Fibroblast of pulmonary artery (primary cell): ENCODE measurements at regions not wholly inside any gene's neighbourhood (a gene's known extent, or its start where the extent isn't known, plus 50 kb on each side); places are given as distances from the start of the nearest gene placed in this dataset.

ENCODE experiments used
- DNase-seq: peaks from one replicate; pipeline ENCODE4 v3.0.0-alpha.2; 2010; ENCODE audit warnings: low read depth
- H3K4me3 ChIP-seq: replicated peaks from 2 replicates; pipeline ENCODE4 v1.5.1; 2011; ENCODE audit warnings: low read depth, mild to moderate bottlenecking, control low read depth, low read length, moderate library complexity
- TF ChIP-seq, protein P1 (sequence below): IDR thresholded peaks from 2 replicates; pipeline ENCODE4 v1.5.1; 2011; ENCODE audit warnings: mild to moderate bottlenecking, control low read depth, low read length, inconsistent platforms; ENCODE audit errors: missing control alignments

DNA sequence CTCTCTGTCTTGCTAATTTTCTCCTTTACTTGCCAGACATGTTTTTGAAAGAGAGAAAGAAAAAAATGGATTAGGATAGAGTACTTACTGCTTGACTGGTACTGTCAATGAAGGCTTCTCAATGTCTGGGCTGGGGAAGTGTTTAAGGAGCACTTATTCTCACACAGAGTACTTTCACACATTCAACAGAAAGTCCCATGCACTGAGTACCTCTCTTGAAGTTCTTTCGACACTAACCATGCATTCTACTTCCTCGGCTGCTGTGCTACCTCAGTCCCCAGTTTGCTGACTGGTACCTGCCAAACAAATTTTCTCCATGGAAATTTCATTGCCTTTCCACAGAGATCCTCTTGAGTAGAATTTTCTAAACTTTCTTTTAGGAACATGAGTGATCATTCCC lies 281.9 kb downstream of the RBM26 start:
- TF ChIP-seq, protein P1, sequence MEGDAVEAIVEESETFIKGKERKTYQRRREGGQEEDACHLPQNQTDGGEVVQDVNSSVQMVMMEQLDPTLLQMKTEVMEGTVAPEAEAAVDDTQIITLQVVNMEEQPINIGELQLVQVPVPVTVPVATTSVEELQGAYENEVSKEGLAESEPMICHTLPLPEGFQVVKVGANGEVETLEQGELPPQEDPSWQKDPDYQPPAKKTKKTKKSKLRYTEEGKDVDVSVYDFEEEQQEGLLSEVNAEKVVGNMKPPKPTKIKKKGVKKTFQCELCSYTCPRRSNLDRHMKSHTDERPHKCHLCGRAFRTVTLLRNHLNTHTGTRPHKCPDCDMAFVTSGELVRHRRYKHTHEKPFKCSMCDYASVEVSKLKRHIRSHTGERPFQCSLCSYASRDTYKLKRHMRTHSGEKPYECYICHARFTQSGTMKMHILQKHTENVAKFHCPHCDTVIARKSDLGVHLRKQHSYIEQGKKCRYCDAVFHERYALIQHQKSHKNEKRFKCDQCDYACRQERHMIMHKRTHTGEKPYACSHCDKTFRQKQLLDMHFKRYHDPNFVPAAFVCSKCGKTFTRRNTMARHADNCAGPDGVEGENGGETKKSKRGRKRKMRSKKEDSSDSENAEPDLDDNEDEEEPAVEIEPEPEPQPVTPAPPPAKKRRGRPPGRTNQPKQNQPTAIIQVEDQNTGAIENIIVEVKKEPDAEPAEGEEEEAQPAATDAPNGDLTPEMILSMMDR = no peak
- no peak for DNase-seq
- no peak overlapping the region for H3K4me3 ChIP-seq

DNA sequence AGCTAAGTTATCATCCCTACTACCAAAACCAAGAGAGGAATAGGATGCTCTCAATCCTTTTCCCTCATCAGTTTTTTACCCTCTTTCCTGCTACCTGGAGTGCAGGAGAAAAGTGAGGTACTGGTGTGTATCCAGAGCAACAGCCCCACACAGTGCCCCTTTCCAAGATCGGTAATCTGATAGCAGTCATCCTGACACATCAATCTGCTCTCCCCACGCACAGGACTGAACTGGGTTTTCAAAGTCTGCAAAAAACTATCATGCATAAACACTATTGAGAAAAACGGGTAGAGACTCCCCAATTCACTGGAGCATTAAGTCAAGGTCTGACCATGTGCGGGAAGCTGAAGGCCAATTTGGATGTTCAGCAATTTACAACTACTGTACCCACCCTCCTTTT lies 284.8 kb downstream of the RBM26 start:
- no peak overlapping the region for H3K4me3 ChIP-seq
- no peak for DNase-seq
- TF ChIP-seq, protein P1 = no peak

DNA sequence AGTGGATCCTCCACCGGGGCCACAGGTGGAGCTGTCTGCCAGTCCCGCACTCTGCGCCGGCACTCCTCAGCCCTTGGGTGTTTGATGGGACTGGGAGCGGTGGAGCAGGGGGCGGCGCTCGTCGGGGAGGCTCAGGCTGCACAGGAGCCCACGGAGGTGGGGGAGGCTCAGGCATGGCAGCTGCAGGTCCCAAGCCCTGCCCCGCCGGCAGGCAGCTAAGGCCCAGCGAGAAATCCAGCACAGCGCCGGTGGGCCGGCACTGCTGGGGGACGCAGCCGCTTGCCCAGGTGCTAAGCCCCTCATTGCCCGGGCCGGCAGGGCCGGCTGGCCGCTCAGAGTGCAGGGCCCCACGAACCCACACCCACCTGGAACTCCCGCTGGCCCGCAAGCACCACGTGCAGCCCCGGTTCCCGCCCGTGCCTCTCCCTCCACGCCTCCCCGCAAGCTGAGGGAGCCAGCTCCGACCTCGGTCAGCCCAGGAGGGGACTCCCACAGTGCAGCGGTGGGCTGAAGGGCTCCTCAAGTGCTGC lies 286.4 kb downstream of the RBM26 start:
- TF ChIP-seq, protein P1 = no peak
- DNase-seq = no peak

GRCh38 chr13:79112016-79112415 lies 294.0 kb downstream of the RBM26 start:
- TF ChIP-seq, protein P1 = no peak
- DNase-seq = no peak
- no peak overlapping the region for H3K4me3 ChIP-seq

More for the DNA sequence above, 286.4 kb downstream of the RBM26 start:
- H3K4me3 ChIP-seq = no peak overlapping the region

GRCh38 chr13:79108914-79109643 lies 297.0 kb downstream of the RBM26 start:
- no peak for DNase-seq
- H3K4me3 ChIP-seq = no peak overlapping the region
- TF ChIP-seq, protein P1 = no peak

- no peak overlapping the region for H3K4me3 ChIP-seq
- TF ChIP-seq, protein P1 = no peak
- no peak for DNase-seq
Measured at GRCh38 chr13:79098596-79098995, 307.5 kb downstream of the RBM26 start.

DNA sequence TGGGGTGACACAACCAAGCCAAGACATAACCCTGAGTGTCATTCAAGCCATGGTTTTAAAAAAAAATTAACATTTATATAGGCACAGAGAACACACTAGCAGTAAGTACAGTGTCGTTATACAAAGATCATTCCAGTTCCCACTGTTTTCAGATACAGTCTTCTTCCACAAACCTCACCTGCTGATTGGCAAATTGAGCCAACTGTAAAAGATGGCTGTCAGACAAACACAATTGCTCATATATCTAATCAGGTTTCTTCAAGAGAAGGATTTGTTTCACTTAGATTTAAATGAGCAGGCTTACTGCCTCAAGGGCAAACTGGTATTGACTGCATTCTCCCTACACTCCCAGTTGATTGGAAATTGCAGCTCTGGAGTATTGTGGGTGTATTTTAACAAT lies 308.9 kb downstream of the RBM26 start:
- no peak for DNase-seq
- TF ChIP-seq, protein P1 = no peak

More for the DNA sequence above, 308.9 kb downstream of the RBM26 start:
- no peak overlapping the region for H3K4me3 ChIP-seq
